ENCODE measurements at regions not wholly inside any gene's neighbourhood (a gene's known extent, or its start where the extent isn't known, plus 50 kb on each side); places are given as distances from the start of the nearest gene placed in this dataset.
"Not testable (repeated sequence)": the region's sequence is repeated elsewhere in the genome, so short reads cannot be mapped to it uniquely, and the experiment has no call there.

- TF ChIP-seq TAF1 (IDR thresholded peaks at IDR 0.05; ENCODE audit: borderline replicate concordance, low read depth, low read length); POLR2AphosphoS5 (IDR thresholded peaks at IDR 0.05; ENCODE audit: low read depth, low read length): not testable (repeated sequence)
Observed at GRCh38 chr4:170347191-170347590, 257.4 kb upstream of the AADAT start.
